HL-60 (cell line): ENCODE measurements at regions not wholly inside any gene's neighbourhood (a gene's known extent, or its start where the extent isn't known, plus 50 kb on each side); places are given as distances from the start of the nearest gene placed in this dataset.
"Not testable (repeated sequence)": the region's sequence is repeated elsewhere in the genome, so short reads cannot be mapped to it uniquely, and the experiment has no call there.

Experiments used
- GABPA ChIP-seq: IDR thresholded peaks from 2 replicates; pipeline ENCODE4 v1.6.1; 2012; ENCODE audit warnings: low read depth
- POLR2AphosphoS5 ChIP-seq: IDR thresholded peaks from 2 replicates; pipeline ENCODE4 v1.6.1; 2012; ENCODE audit warnings: low read depth
- TF ChIP-seq, protein P1 (sequence below): IDR thresholded peaks from one replicate; pipeline ENCODE4 v1.5.1; 2011; ENCODE audit warnings: low read length, control low read depth, inconsistent platforms; ENCODE audit not compliant: insufficient read depth
- TF ChIP-seq, protein P2 (sequence below): IDR thresholded peaks from 2 replicates; pipeline ENCODE4 v1.6.1; 2012; ENCODE audit warnings: low read depth; ENCODE audit not compliant: insufficient replicate concordance

DNA sequence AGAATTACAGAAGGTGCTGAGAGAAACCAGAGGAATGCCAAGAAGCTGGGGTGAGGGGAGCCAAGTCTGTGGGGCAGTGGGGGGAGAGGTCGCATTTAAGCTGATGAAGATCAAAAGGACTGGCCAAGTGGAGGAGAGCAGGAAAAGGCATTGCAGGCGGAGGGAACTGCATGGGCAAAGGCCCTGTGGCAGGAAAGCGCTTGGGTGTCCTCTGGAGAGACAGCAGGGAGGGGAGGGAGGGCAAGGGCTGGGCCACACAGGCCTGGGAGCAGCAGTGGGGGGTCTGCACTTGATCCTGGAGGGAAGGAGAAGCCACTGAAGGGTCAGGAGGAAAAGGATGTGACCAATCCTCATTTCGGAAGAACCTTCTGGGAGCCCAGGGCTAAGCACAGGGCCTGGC, 65.0 kb downstream of the MATN1 start:
- TF ChIP-seq, protein P1, sequence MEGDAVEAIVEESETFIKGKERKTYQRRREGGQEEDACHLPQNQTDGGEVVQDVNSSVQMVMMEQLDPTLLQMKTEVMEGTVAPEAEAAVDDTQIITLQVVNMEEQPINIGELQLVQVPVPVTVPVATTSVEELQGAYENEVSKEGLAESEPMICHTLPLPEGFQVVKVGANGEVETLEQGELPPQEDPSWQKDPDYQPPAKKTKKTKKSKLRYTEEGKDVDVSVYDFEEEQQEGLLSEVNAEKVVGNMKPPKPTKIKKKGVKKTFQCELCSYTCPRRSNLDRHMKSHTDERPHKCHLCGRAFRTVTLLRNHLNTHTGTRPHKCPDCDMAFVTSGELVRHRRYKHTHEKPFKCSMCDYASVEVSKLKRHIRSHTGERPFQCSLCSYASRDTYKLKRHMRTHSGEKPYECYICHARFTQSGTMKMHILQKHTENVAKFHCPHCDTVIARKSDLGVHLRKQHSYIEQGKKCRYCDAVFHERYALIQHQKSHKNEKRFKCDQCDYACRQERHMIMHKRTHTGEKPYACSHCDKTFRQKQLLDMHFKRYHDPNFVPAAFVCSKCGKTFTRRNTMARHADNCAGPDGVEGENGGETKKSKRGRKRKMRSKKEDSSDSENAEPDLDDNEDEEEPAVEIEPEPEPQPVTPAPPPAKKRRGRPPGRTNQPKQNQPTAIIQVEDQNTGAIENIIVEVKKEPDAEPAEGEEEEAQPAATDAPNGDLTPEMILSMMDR = not testable (repeated sequence)
- TF ChIP-seq POLR2AphosphoS5, GABPA: not testable (repeated sequence)
- TF ChIP-seq, protein P2, sequence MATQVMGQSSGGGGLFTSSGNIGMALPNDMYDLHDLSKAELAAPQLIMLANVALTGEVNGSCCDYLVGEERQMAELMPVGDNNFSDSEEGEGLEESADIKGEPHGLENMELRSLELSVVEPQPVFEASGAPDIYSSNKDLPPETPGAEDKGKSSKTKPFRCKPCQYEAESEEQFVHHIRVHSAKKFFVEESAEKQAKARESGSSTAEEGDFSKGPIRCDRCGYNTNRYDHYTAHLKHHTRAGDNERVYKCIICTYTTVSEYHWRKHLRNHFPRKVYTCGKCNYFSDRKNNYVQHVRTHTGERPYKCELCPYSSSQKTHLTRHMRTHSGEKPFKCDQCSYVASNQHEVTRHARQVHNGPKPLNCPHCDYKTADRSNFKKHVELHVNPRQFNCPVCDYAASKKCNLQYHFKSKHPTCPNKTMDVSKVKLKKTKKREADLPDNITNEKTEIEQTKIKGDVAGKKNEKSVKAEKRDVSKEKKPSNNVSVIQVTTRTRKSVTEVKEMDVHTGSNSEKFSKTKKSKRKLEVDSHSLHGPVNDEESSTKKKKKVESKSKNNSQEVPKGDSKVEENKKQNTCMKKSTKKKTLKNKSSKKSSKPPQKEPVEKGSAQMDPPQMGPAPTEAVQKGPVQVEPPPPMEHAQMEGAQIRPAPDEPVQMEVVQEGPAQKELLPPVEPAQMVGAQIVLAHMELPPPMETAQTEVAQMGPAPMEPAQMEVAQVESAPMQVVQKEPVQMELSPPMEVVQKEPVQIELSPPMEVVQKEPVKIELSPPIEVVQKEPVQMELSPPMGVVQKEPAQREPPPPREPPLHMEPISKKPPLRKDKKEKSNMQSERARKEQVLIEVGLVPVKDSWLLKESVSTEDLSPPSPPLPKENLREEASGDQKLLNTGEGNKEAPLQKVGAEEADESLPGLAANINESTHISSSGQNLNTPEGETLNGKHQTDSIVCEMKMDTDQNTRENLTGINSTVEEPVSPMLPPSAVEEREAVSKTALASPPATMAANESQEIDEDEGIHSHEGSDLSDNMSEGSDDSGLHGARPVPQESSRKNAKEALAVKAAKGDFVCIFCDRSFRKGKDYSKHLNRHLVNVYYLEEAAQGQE = not testable (repeated sequence)
